DND-41 (cell line): ENCODE measurements at regions not wholly inside any gene's neighbourhood (a gene's known extent, or its start where the extent isn't known, plus 50 kb on each side); places are given as distances from the start of the nearest gene placed in this dataset.

Source experiments
- ATAC-seq: fragments of 200-7000 bp; cut with Tn5 transposase; 3 replicates; pipeline ENCODE4 v1.9.1; 2021; ENCODE audit warnings: low read depth; ENCODE audit not compliant: insufficient read depth
- DNase-seq: peaks from one replicate; pipeline ENCODE4 v3.0.0-alpha.2; 2020
- H2AFZ ChIP-seq: 2 replicates; pipeline ENCODE4 v1.6.0; 2012; ENCODE audit warnings: low read depth, low read length
- H3K27ac ChIP-seq: 2 replicates; pipeline ENCODE4 v1.5.1; 2012; ENCODE audit warnings: low read length, inconsistent platforms
- H3K27me3 ChIP-seq: fragments of 200-600 bp; sonication (generic); 2 replicates; pipeline ENCODE4 v1.6.0; 2012; ENCODE audit warnings: low read length, mild to moderate bottlenecking, inconsistent platforms; ENCODE audit not compliant: insufficient read depth, poor library complexity
- H3K36me3 ChIP-seq: 2 replicates; pipeline ENCODE4 v1.5.1; 2012; ENCODE audit warnings: low read length, inconsistent platforms; ENCODE audit not compliant: insufficient read depth
- H3K4me1 ChIP-seq: 2 replicates; pipeline ENCODE4 v1.5.1; 2012; ENCODE audit warnings: mild to moderate bottlenecking, low read length; ENCODE audit not compliant: insufficient read depth
- H3K4me2 ChIP-seq: 2 replicates; pipeline ENCODE4 v1.6.0; 2012; ENCODE audit warnings: mild to moderate bottlenecking, moderate library complexity, low read length, inconsistent platforms; ENCODE audit not compliant: insufficient read depth
- H3K4me3 ChIP-seq, 2 experiments: fragments of 200-600 bp in 1 of 2; shearing (Covaris generic) in 1 of 2; 2 replicates each; pipeline ENCODE4 v1.5.1; 2012 to 2016; ENCODE audit warnings: inconsistent platforms in 2 of 2, low read length in 2 of 2, mild to moderate bottlenecking in 2 of 2, low read depth in 1 of 2, moderate library complexity in 1 of 2
- H3K79me2 ChIP-seq: 2 replicates; pipeline ENCODE4 v1.6.0; 2012; ENCODE audit warnings: low read length, inconsistent platforms; ENCODE audit not compliant: insufficient read depth
- H3K9ac ChIP-seq: 2 replicates; pipeline ENCODE4 v1.6.0; 2012; ENCODE audit warnings: low read depth, mild to moderate bottlenecking, inconsistent platforms, low read length, moderate library complexity
- H3K9me3 ChIP-seq: 2 replicates; pipeline ENCODE4 v1.5.1; 2012; ENCODE audit warnings: low read length, moderate library complexity, mild to moderate bottlenecking, inconsistent platforms; ENCODE audit not compliant: insufficient read depth, severe bottlenecking
- H4K20me1 ChIP-seq: 2 replicates; pipeline ENCODE4 v1.6.0; 2012; ENCODE audit warnings: low read length; ENCODE audit not compliant: insufficient read depth
- EZH2 ChIP-seq: IDR thresholded peaks from 3 replicates; pipeline ENCODE4 v1.6.1; 2012; ENCODE audit warnings: borderline replicate concordance, low read depth, mild to moderate bottlenecking, moderate library complexity, low read length, inconsistent platforms; ENCODE audit not compliant: severe bottlenecking
- TF ChIP-seq, protein P1 (sequence below): IDR thresholded peaks from 2 replicates; pipeline ENCODE4 v1.5.1; 2012; ENCODE audit warnings: borderline replicate concordance, low read length, moderate library complexity, mild to moderate bottlenecking; ENCODE audit not compliant: poor library complexity, severe bottlenecking; ENCODE audit errors: extremely low read depth

DNA sequence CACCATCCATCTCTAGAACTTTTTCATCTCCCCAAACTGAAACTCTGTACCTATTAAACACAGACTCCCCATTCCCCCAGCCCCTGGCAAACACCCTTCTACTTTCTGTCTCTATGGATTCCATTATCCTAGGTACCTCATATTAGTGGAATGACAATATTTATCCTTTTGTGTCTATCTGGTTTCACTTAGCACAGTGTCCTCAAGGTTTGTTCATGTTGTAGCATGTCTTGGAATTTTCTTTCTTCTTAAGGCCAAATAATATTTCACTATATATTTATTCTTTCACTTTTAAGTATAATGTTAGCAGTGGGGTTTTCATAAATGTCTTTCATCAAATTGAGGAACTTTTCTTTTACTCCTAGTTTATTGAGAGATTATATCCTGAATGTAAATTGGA lies 56.8 kb upstream of the DSP start:
- H3K36me3 ChIP-seq = no peaks in the 10 kb centered on the region
- no peak overlapping the region for H3K4me2 ChIP-seq
- DNase-seq = no peak
- H3K27me3 ChIP-seq = no peaks in the 10 kb centered on the region
- ATAC-seq = no peak
- no peaks in the 10 kb centered on the region for H3K79me2 ChIP-seq
- TF ChIP-seq, protein P1, sequence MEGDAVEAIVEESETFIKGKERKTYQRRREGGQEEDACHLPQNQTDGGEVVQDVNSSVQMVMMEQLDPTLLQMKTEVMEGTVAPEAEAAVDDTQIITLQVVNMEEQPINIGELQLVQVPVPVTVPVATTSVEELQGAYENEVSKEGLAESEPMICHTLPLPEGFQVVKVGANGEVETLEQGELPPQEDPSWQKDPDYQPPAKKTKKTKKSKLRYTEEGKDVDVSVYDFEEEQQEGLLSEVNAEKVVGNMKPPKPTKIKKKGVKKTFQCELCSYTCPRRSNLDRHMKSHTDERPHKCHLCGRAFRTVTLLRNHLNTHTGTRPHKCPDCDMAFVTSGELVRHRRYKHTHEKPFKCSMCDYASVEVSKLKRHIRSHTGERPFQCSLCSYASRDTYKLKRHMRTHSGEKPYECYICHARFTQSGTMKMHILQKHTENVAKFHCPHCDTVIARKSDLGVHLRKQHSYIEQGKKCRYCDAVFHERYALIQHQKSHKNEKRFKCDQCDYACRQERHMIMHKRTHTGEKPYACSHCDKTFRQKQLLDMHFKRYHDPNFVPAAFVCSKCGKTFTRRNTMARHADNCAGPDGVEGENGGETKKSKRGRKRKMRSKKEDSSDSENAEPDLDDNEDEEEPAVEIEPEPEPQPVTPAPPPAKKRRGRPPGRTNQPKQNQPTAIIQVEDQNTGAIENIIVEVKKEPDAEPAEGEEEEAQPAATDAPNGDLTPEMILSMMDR = no peak
- TF ChIP-seq EZH2 = no peak
- H3K9ac ChIP-seq = no peak overlapping the region
- no peak overlapping the region for H2AFZ ChIP-seq
- no peaks in the 10 kb centered on the region for H3K9me3 ChIP-seq
- no peaks in the 10 kb centered on the region for H4K20me1 ChIP-seq
- no peaks in the 10 kb centered on the region for H3K4me1 ChIP-seq
- H3K4me3 ChIP-seq = no peak overlapping the region
- H3K27ac ChIP-seq = no peak overlapping the region

DNA sequence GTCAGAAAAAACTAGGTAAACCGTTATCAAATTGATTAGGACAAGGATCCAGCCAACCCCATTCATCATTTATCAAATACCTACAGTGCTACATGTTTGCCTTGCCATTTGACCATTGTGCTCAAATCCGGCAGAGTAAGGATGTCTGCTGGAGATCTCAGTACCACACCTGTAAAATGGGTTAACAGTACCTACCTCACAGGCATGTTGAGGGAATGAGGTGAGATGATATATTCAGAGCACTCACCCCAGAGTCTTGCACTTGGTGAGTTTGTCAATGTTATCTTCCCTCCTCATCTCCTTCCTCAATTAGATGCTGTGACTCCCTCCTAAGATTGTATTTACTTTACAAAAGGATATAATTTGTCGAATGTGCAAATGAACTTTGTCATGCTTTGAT lies 54.5 kb upstream of the DSP start:
- Histone ChIP-seq H3K9me3 (no peaks in the 10 kb centered on the region), H3K79me2 (no peaks in the 10 kb centered on the region), H3K27me3 (no peaks in the 10 kb centered on the region), H3K4me3 (no peak overlapping the region), H3K9ac (no peak overlapping the region), H3K4me2 (no peak overlapping the region), H3K27ac (no peak overlapping the region), H2AFZ (no peak overlapping the region), H4K20me1 (no peaks in the 10 kb centered on the region), H3K4me1 (no peaks in the 10 kb centered on the region), H3K36me3 (no peaks in the 10 kb centered on the region)
- no peak for TF ChIP-seq EZH2
- TF ChIP-seq, protein P1 = no peak
- DNase-seq (no peak), ATAC-seq (no peak)

DNA sequence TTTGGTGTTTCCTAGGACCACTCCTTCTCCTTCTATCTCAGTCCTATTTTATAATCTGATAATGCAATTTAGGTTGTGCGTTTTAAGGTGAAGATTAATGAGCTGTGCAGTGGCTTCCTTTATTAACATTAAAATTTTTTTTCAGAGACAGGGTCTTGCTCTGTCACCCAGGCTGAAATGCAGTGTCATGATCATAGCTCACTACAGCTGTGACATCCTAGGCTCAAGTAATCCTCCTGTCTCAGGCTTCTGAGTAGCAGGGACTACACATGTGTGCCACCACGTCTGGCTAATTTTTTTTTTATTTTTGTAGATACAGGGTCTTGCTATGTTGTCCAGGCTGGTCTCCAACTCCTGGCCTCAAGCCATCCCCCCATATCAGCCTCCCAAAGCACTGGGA lies 53.0 kb upstream of the DSP start:
- DNase-seq (no peak), ATAC-seq (no peak)
- Histone ChIP-seq H4K20me1 (no peaks in the 10 kb centered on the region), H3K4me3 (no peak overlapping the region), H3K27ac (no peak overlapping the region), H2AFZ (no peak overlapping the region), H3K9me3 (no peaks in the 10 kb centered on the region), H3K27me3 (no peaks in the 10 kb centered on the region), H3K36me3 (no peaks in the 10 kb centered on the region), H3K4me2 (no peak overlapping the region), H3K4me1 (no peaks in the 10 kb centered on the region), H3K9ac (no peak overlapping the region), H3K79me2 (no peaks in the 10 kb centered on the region)
- no peak for TF ChIP-seq EZH2
- TF ChIP-seq, protein P1 = no peak

DNA sequence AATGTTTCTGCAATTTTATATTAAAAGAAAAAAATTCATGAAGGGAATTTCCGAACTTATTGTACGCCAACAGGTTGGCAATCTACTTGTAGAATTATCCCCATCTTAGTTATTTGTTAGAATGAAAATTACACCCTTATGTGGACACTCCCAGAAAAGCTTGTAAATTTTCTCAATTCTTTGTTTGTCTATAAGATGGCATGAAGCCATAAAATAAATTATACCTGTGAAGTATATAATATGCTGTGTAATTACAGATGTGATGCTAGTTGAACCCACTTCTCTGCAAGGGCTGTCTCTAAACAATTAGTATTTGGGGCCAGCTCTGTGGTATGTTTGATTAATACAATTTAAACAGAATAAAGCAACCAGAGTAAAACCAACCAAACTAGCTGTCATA lies 52.1 kb upstream of the DSP start:
- H4K20me1 ChIP-seq = no peaks in the 10 kb centered on the region
- no peak overlapping the region for H3K4me2 ChIP-seq
- DNase-seq (no peak), ATAC-seq (no peak)
- H3K36me3 ChIP-seq = no peaks in the 10 kb centered on the region
- no peaks in the 10 kb centered on the region for H3K9me3 ChIP-seq
- H3K4me3 ChIP-seq = no peak overlapping the region
- no peak overlapping the region for H2AFZ ChIP-seq
- TF ChIP-seq, protein P1 = no peak
- no peak for TF ChIP-seq EZH2
- H3K27ac ChIP-seq = no peak overlapping the region
- no peaks in the 10 kb centered on the region for H3K27me3 ChIP-seq
- no peak overlapping the region for H3K9ac ChIP-seq
- H3K79me2 ChIP-seq = no peaks in the 10 kb centered on the region
- H3K4me1 ChIP-seq = no peaks in the 10 kb centered on the region
